HL-60 (cell line): ENCODE measurements at regions not wholly inside any gene's neighbourhood (a gene's known extent, or its start where the extent isn't known, plus 50 kb on each side); places are given as distances from the start of the nearest gene placed in this dataset.

Source experiments
- DNase-seq, 2 experiments: peaks; one replicate each; pipeline ENCODE4 v3.0.0-alpha.2; 2010 to 2020; ENCODE audit warnings: low read depth in 1 of 2, low spot score in 1 of 2
- H3K27ac ChIP-seq: fragments of 250-450 bp; sonication (Bioruptor Pico); replicated peaks from 2 replicates; pipeline ENCODE4 v1.5.1; 2020; ENCODE audit warnings: mild to moderate bottlenecking, moderate library complexity
- H3K27me3 ChIP-seq: fragments of 250-450 bp; sonication (Bioruptor Pico); 2 replicates; pipeline ENCODE4 v1.5.1; 2021; ENCODE audit warnings: mild to moderate bottlenecking, moderate library complexity; ENCODE audit not compliant: insufficient read depth, poor library complexity, severe bottlenecking
- H3K4me3 ChIP-seq: replicated peaks from 2 replicates; pipeline ENCODE4 v1.5.1; 2011; ENCODE audit warnings: mild to moderate bottlenecking, control low read depth, low read length; ENCODE audit not compliant: insufficient read depth
- CTCF ChIP-seq: IDR thresholded peaks from one replicate; pipeline ENCODE4 v1.5.1; 2011; ENCODE audit warnings: low read length, control low read depth, inconsistent platforms; ENCODE audit not compliant: insufficient read depth
- GABPA ChIP-seq: IDR thresholded peaks from 2 replicates; pipeline ENCODE4 v1.6.1; 2012; ENCODE audit warnings: low read depth
- POLR2AphosphoS5 ChIP-seq: IDR thresholded peaks from 2 replicates; pipeline ENCODE4 v1.6.1; 2012; ENCODE audit warnings: low read depth
- SPI1 ChIP-seq: IDR thresholded peaks from 2 replicates; pipeline ENCODE4 v1.6.1; 2012; ENCODE audit warnings: low read depth, mild to moderate bottlenecking, borderline replicate concordance
- TF ChIP-seq, protein P1 (sequence below): IDR thresholded peaks from 2 replicates; pipeline ENCODE4 v1.6.1; 2012; ENCODE audit warnings: low read depth; ENCODE audit not compliant: insufficient replicate concordance

DNA sequence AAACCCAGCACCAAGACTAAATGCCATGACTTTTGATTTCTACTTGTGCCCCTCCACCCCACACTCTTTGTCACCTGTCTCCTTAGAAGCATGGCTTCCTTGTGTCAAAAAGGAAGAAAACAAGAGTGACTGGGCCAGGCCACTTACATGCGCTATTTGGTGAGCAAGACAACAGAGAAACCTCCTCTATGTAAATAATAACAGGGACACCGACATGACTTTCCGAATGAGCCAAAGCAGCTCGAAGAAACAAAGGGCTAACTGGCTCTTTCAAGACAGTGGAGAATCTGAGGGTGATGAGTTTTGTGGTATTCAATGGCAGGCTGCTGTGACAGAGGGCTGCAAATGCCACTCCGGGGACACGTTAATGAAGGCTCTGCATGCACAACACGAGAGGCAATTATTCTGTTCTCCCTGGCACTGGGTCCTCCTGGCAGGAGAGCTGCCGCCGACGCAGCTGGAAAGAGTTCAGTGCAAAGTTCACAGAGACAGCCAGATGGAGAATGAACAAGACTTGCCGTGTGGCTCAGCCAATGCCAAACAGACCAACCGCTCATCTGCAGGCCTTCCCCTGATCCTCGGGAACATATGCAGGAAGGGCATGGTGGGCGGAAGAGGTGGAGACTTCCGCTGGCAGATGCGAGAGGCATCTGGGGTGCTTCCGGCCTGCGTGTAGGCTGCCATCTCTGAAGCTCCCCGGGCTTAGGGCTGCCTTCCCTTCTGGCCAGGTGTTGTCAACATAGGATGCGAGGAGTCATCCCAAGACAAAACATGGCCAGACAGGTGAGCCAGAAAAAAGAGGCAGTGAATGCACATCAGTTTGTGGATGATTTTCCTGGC is 59.1 kb upstream of the SMNDC1 start:
- Histone ChIP-seq H3K4me3 (no peak overlapping the region), H3K27ac (no peak overlapping the region), H3K27me3 (no peaks in the 10 kb centered on the region)
- TF ChIP-seq GABPA: no peak
- no peak for TF ChIP-seq POLR2AphosphoS5
- no peak for TF ChIP-seq SPI1
- TF ChIP-seq, protein P1, sequence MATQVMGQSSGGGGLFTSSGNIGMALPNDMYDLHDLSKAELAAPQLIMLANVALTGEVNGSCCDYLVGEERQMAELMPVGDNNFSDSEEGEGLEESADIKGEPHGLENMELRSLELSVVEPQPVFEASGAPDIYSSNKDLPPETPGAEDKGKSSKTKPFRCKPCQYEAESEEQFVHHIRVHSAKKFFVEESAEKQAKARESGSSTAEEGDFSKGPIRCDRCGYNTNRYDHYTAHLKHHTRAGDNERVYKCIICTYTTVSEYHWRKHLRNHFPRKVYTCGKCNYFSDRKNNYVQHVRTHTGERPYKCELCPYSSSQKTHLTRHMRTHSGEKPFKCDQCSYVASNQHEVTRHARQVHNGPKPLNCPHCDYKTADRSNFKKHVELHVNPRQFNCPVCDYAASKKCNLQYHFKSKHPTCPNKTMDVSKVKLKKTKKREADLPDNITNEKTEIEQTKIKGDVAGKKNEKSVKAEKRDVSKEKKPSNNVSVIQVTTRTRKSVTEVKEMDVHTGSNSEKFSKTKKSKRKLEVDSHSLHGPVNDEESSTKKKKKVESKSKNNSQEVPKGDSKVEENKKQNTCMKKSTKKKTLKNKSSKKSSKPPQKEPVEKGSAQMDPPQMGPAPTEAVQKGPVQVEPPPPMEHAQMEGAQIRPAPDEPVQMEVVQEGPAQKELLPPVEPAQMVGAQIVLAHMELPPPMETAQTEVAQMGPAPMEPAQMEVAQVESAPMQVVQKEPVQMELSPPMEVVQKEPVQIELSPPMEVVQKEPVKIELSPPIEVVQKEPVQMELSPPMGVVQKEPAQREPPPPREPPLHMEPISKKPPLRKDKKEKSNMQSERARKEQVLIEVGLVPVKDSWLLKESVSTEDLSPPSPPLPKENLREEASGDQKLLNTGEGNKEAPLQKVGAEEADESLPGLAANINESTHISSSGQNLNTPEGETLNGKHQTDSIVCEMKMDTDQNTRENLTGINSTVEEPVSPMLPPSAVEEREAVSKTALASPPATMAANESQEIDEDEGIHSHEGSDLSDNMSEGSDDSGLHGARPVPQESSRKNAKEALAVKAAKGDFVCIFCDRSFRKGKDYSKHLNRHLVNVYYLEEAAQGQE: no peak
- no peak for TF ChIP-seq CTCF
- DNase-seq: no peak

GRCh38 chr10:110364531-110364937 is 59.8 kb upstream of the SMNDC1 start:
- no peak for TF ChIP-seq CTCF
- TF ChIP-seq, protein P1: no peak
- TF ChIP-seq GABPA: no peak
- no peak for TF ChIP-seq POLR2AphosphoS5
- TF ChIP-seq SPI1: no peak
- Histone ChIP-seq H3K27ac (no peak overlapping the region), H3K4me3 (no peak overlapping the region), H3K27me3 (no peaks in the 10 kb centered on the region)
- no peak for DNase-seq

DNA sequence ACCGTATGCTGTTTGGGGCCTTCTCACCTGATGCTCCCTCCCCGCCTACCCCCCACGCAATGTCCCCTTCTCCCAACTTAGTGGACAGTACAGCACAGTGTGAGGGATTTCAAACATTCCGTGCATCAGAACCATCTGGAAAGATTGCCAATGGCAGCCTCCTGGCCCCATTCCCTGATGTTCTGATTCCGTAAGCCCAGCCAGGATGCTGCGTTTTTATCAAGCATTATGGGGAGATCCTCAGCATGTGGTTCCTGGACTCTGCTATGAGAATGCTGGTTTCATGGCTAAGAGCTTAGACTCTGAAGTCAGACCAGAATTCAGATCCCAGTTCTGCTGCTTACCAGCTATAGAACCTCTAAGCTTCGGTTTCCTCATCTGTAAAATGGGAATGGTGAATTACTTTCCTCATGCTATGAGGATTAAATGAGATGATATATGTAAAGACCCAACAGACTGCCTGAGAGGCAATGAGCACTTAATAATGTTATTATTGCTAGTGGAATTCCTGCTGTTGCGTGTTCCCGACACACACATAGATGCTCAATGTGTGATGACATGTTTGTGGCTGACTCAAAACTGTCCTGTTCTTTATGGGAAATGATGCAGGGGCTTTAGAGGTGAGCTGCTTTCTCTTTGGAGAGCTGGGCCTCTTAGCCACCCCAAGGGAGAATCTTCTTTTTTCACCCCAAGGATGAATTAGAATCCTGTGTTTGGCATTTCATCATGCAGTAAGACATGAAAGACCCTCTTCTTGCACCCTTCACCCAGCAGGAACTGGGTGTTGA is 60.8 kb upstream of the SMNDC1 start:
- no peak for TF ChIP-seq GABPA
- no peak for TF ChIP-seq POLR2AphosphoS5
- no peak for TF ChIP-seq CTCF
- TF ChIP-seq SPI1: no peak
- TF ChIP-seq, protein P1: no peak

More for the DNA sequence above, 60.8 kb upstream of the SMNDC1 start:
- H3K4me3 ChIP-seq: no peak overlapping the region
- no peak overlapping the region for H3K27ac ChIP-seq
- no peak for DNase-seq
- H3K27me3 ChIP-seq: no peaks in the 10 kb centered on the region
